HEK293 (cell line): ENCODE measurements at regions not wholly inside any gene's neighbourhood (a gene's known extent, or its start where the extent isn't known, plus 50 kb on each side); places are given as distances from the start of the nearest gene placed in this dataset.

Source experiments
- ATF2 ChIP-seq: fragments of 450-650 bp; formaldehyde crosslinking; IDR thresholded peaks from 2 replicates; pipeline ENCODE4 v1.5.1; 2016; ENCODE audit warnings: missing biosample characterization, missing genetic modification characterization, low read depth
- BCL11A ChIP-seq: fragments of 450-650 bp; formaldehyde crosslinking; IDR thresholded peaks from 2 replicates; pipeline ENCODE4 v1.5.1; 2016; ENCODE audit warnings: low read depth, missing biosample characterization, missing genetic modification characterization
- CTCF ChIP-seq: fragments of 450-650 bp; formaldehyde crosslinking; IDR thresholded peaks from 2 replicates; pipeline ENCODE4 v1.5.1; 2016; ENCODE audit warnings: missing biosample characterization, missing genetic modification characterization
- ELK4 ChIP-seq: IDR thresholded peaks from 2 replicates; pipeline ENCODE4 v1.6.1; 2011; ENCODE audit warnings: mild to moderate bottlenecking, low read depth, low read length, borderline replicate concordance
- REST ChIP-seq: fragments of 450-650 bp; formaldehyde crosslinking; IDR thresholded peaks from 2 replicates; pipeline ENCODE4 v1.5.1; 2016; ENCODE audit warnings: missing biosample characterization, missing genetic modification characterization
- ZBTB17 ChIP-seq: fragments of 450-650 bp; formaldehyde crosslinking; IDR thresholded peaks from 2 replicates; pipeline ENCODE4 v1.5.1; 2016; ENCODE audit warnings: missing biosample characterization, missing genetic modification characterization
- ZNF23 ChIP-seq: fragments of 450-650 bp; formaldehyde crosslinking; IDR thresholded peaks from 2 replicates; pipeline ENCODE4 v1.5.1; 2016; ENCODE audit warnings: missing biosample characterization, missing genetic modification characterization, borderline replicate concordance
- ZNF785 ChIP-seq: fragments of 450-650 bp; formaldehyde crosslinking; IDR thresholded peaks from 2 replicates; pipeline ENCODE4 v1.5.1; 2016; ENCODE audit warnings: missing biosample characterization, missing genetic modification characterization

GRCh38 chr3:186461141-186461540 lies 83.0 kb downstream of the CRYGS start:
- TF ChIP-seq REST = no peak
- no peak for TF ChIP-seq CTCF (tag by site-specific recombination)
- TF ChIP-seq ZNF785 (tag by site-specific recombination) = no peak
- no peak for TF ChIP-seq ATF2 (tag by site-specific recombination)
- no peak for TF ChIP-seq ELK4
- TF ChIP-seq BCL11A (tag by site-specific recombination) = no peak
- no peak for TF ChIP-seq ZNF23 (tag by site-specific recombination)
- TF ChIP-seq ZBTB17 (tag by site-specific recombination) = no peak
